Skin of body (tissue), 1 donor: ENCODE measurements at regions not wholly inside any gene's neighbourhood (a gene's known extent, or its start where the extent isn't known, plus 50 kb on each side); places are given as distances from the start of the nearest gene placed in this dataset.

Experiments
- DNase-seq: peaks from one replicate; lab custom pipeline; 2025; lab: John Stamatoyannopoulos, UW

DNA sequence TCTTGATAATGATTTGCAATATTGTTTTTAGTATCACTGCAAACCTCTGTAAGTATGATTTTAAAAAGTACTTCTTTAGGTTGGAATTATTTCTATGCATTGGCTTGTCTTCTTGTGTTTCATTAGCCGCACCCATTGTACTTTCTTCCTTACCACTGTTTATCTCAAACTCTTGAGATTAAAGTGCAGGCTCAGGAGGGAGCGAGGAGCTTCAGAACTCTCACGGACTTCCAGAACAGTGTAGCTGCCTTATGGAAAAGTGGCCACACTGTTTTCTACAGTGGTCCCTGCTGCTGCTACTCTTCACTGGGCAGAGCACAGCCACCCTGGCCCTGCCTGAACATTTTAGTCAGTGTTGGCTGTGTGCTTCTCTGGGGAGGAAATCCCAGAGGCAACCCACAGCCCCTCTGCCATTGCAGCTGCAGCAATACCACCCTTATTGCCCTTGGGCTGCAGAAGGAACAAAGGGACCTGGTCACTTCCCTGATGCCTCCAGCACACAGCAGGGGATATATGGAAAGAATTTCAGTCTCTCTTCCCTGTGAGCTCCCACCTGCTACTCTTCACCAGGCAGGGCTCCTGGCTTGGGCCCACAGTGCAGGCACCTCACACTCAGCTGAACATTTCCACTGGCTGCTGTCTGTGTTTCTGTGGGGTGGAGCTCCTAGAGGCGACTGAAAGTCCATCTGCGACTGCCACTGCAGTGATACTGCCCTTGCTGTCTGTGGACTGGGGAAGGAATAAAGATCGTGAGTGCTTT is 91.7 kb upstream of the MAP3K4 start:
- no peak for DNase-seq

GRCh38 chr6:160911949-160912348 is 79.6 kb upstream of the MAP3K4 start:
- no peak for DNase-seq

DNA sequence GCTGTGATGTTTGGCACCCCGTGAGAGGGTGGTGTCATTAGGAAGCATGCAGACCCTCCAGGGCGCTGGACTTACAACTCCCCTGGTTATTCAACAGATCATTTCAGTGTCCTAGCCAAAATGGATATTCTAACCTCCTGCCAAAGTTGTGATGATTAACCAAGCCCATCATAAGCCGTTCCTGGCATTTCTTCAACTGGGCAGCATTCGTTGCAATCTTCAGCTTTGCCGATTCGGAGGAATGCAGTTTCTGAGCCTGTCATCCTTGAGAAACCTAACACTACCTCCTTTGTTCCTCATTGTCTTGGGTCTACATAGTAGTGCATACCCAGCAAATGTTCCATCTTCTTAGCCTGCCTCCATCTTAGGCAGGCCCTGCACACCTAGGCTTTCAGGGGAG is 79.2 kb upstream of the MAP3K4 start:
- DNase-seq, result no peak

DNA sequence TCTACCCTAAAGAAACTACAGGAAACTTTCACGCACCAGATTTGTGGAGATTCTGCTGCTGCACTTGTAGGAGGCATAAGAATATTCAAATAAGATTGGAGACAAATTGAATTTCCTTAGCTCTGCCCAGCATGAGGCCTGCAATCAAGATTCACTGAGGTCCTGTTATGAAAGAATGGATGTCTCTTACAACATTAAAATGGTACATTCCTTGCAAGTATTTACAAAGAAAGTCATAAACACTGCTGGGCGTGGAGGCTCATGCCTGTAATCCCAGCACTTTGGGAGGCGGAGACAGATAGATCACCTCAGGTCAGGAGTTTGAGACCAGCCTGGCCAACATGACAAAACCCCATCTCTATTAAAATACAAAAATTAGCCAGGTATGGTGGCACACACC is 74.0 kb upstream of the MAP3K4 start:
- no peak for DNase-seq

GRCh38 chr6:160919723-160920440 is 71.7 kb upstream of the MAP3K4 start:
- DNase-seq, result no peak

DNA sequence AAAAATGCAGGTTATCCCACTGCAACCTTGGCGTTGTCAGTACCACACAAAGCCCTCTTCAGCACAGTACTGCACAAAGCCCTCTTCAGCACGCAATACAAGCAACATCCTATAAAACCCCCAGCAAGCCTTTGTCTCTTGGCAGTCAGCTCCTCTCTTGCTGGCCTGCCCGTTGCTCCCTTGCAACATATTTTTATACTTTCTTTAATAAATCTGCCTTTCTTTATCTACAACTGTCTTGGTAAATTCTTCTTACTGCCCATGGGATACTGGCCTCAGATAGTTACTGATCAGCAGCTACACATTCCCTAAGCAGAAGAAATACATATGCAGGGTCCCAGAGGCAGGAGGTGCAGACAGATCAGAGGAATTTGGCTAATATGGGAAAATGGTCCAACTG is 70.5 kb upstream of the MAP3K4 start:
- no peak for DNase-seq

DNA sequence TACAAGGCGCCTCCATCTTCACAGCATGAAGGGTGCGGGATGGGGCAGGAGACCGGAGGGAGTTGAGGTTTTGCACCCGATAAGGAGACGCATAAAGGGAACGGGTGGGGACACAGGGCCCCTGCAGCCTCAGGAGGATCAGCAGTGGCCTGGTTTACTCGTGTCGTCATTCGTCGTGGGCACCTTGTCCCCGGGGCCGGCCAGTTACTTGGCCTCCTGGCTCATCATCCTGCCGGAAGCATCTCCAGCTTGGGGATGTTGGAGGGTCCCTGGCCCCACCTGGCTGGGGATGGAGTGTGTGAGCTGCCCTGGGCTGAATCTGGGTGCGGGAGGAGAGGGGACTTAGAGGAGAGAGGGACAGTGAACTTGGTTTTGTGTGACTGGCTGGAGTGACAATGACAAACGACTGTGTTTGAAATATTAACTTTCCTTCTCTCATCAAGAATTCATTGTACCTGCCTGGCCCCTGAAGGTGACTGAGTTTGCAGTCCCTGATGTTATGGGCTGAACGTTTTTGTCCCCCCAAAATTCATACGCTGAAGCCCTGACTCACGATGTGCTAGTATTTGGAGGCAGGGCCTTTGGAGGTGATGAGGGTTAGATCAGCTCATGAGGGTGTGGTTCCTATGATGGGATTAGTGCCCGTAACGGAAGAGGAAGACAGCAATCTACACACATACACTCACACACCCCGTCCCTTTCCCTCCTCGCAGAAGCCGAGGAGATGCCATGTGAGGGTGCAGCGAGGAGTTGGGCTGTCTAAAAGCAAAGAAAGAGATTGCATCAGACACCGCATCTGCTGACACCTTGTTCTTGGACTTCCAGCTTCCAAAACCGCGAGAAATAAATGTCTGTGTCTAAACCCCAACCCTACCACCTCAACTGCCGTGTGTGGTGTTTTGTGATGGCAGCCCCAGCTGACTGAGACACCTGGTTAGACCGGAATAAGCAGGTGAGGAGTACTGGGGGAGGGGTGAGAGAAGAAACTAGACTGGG is 65.0 kb upstream of the MAP3K4 start:
- no peak for DNase-seq

GRCh38 chr6:160927416-160927815 is 64.2 kb upstream of the MAP3K4 start:
- no peak for DNase-seq

DNA sequence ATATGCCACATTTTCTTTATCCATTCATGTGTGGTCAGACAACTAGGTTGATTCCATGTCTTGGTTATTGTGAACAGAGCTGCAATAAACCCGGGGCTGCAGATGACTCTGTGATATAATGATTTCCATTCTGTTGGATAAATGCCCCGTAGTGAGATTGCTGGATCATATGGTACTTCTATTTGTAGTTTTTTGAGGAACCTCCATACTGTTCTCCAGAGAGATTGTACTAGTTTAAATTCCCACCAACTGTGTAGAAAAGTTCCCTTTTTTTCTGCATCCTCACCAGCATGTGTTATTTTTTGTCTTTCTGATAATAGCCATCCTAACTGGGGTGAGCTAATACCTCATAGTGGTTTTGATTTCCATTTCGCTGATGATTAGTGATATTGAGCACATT is 62.2 kb upstream of the MAP3K4 start:
- no peak for DNase-seq

DNA sequence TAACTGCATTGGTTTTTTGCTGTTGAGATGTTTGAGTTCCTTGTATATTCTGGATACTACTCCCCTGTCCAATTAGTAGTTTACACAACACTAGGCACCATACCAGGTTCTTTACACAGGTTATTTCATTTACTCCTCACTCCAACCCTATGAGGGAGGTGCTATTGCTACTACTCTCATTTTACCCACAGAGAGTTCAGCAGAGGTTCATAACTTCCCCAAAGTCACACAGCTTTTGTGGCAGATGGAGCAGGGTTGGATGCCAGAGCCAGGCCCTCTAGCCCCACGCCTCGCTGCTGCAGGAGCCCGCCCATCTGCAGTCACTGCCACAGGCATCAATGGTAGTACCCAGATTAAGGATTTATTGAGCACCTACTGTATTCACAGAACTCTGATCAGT is 61.7 kb upstream of the MAP3K4 start:
- DNase-seq, result no peak

DNA sequence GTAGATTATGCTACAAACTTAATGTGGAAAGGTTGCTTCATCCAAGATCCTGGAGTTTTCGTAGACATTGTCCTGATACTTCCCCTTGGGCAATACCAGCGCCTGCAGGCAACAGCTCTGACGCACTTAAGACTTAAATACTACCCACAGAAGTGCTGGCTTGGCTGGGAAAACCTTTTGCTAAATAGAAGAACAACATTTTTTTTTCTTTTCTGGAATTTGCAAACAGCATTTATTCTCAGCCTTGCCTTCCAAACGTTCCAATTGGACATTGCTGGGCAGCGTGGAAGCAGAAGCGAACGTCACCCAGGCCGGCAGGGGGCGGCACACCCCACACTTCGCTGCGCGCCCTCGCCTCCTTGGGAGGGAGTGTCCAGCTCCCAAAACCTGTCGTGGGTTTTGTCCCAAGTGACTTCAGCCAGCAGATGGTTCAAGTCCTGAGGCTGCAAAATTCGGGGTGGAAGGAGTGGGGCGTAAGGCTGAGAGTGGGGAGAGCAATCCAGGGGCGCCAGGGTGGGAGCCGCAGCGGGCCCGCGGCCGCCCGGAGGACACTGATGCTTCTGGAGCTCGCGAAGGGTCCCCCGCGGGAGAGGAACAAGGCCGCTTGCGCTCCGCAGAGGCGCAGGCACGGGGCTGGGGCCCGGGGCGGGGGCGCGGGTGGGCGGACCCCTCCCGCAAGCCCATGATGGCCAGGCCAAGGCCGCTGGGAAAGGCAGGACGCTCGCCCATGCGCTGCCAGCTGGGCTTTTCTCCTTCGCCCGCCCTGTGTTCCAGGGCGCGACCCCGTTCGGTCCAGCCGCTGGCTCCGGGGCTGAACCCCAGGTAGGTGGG is 60.8 kb upstream of the MAP3K4 start:
- peak; percentile 70 for DNase-seq

- DNase-seq, result no peak
Measured at GRCh38 chr6:160931378-160932310, 59.9 kb upstream of the MAP3K4 start.

- no peak for DNase-seq
Measured at GRCh38 chr6:160933256-160933655, 58.3 kb upstream of the MAP3K4 start.

DNA sequence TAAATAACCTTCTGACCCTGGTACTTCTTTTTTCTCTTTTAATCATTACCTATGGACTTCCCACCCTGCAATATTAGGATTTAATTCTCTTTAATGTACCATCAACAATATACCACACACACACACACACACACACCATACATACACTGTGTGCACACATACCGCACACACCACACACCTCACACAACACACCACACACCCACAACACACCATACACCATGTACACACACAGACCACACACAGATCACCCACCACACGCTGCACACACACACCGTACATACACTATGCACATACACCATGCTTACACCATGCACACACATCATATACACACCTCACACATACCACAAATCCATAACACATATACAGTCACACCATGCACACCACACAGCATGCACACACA is 57.4 kb upstream of the MAP3K4 start:
- no peak for DNase-seq

DNA sequence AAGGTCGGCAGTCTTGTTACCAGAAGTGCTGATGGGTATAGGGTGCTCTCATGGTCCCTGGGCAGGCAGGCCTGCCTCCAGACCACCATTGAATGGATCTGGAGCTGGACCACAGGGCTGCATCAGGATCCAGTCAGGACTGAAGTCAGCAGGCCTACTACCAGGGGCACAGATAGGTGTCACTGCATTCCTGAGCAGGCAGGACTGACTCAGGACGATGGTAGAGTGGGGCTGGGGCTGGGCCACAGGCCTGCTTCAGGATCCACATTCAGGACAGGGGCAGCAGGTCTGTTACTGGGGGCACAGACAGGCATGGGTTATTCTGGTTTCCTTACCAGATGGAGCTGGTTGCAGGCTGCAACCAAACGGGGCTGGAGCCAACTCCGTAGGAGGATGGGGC is 51.4 kb upstream of the MAP3K4 start:
- no peak for DNase-seq
